ENCODE measurements at regions not wholly inside any gene's neighbourhood (a gene's known extent, or its start where the extent isn't known, plus 50 kb on each side); places are given as distances from the start of the nearest gene placed in this dataset.

- TF ChIP-seq RAD21 (IDR thresholded peaks at IDR 0.05) (no peak), RXRA (IDR thresholded peaks at IDR 0.05) (no peak), REST (IDR thresholded peaks at IDR 0.05) (no peak), CTCF (IDR thresholded peaks at IDR 0.05; ENCODE audit: low read depth, low read length, missing input control) (no peak), ATF3 (IDR thresholded peaks at IDR 0.05) (no peak), FOXA1 (IDR thresholded peaks at IDR 0.05) (no peak), MAX (IDR thresholded peaks at IDR 0.05) (no peak)
Measured at GRCh38 chr18:54712758-54713157, 115.5 kb upstream of the RAB27B start.

Measured in liver (tissue), 3 donors.